ENCODE measurements at regions not wholly inside any gene's neighbourhood (a gene's known extent, or its start where the extent isn't known, plus 50 kb on each side); places are given as distances from the start of the nearest gene placed in this dataset.

DNA sequence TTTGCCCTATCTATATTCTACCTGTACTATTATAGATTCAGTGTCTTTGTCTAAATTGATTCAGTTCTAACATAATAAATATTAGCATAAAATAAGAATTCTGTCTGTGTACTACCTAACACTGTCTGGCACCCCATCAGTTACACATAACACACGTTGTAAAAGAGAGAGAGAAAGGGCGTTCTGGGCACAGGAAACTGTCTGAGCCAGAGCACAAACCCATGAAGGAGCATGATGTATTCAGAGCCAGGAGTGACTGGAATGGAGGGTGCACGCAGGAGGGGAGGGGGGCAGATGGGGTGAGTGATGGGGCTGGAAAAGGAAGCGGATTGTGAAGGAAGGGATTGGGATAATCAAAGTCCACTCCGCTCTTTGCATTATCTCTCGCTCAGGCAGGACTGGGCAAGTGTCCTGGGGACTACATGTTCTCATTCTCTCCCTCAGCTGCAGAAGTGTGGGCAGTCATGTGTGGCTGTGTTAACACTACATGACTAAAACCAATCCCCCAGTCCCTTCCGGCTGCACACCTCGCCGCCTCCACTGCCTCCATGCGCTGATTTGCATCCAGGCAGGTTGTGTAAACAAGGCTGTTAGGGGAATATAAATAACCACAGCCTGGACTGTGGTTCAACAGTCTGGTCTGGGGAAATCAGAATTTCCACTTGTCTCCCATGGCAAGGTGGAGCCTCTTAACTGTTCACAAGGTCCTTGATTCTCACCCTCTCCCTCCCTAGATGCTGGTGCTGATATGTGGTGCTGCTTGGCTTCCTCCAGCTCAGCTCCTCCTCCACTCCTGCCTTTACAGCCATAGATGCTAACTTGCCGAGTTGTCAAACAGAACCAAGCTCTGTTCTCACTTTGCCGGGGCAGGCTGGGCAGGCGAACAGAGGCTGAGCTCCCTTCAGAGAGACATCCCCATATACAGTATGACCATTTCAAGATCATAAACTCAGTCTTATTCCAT is 367.5 kb upstream of the BRINP1 start:
- DNase-seq: peak; percentile 2 to 66 (median 53)

DNA sequence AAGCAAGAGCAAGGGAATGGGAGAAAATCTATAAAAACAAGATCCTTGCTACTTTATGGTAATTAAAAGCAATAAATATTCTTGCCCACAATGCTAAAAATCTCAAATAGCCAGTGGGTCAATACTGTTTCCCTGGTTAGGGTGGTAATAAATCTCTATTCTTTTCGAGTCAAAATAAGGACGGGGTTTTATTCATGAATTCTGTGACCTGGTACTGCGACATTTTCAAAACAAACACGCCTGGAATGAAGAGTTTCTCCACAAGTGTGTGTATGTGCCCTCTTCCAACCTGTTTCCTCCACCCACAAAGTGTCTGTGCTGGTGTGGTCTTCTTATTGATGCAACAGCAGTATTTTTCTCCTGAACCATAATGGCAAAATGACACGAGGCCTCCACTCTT is 358.8 kb upstream of the BRINP1 start:
- DNase-seq: no peak

DNA sequence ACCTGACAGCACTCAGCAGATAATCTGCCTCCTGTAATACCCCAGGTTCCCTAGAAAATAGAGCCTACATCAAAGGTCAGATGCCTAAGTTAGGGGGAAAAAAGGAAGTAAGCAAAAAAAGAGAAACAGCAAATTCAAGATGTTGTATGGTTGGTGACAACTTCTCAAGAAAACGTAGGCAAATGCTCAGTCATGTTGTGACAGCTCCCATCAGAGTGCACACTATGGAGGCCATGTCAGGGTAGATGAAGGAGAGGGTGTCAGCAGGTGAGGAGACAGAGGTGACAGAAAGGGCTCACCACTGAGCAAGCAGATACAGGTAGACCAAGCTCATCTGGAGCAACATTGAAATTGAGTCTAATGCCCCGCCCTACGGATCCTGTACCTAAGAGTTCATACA is 356.8 kb upstream of the BRINP1 start:
- DNase-seq: no peak

DNA sequence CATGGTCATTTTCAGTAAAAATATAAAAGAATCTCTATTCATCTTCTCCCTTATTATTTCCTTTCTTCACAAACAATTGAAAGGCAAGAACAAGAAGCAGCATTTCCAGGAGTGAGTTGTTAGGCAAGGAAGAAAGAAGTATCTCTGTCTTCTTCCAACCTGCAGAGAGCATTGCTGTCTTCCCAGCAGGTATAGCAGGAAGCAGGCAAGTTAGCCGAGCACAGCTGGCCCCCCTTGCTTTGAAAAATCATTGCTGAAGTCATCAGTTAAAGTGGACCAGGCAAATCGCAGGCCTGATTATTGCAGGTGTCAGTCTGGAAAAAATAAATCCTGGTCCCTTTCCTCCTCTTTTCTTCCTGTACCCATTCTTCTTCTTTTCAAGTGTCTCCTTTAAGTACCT is 353.1 kb upstream of the BRINP1 start:
- peak in 1 of 3 experiments; percentile 44 for DNase-seq

DNA sequence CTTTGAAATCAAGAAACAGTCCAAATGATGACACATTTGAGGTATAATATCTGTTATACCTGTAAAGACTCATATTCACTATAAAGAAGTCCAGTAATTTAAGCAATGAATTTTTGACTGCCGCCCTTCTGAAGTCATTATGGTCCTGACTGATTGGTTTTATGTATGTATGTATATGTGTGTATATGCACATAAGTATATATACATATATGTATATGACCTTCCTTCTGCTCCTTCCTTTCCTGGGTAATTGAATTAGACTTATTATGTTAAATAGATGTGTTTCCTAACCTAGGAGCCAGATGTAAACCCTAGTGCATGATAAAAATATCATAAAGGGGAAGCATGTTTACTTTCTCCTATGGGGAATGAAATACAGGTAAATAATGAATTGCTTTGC is 343.1 kb upstream of the BRINP1 start:
- DNase-seq: no peak

DNA sequence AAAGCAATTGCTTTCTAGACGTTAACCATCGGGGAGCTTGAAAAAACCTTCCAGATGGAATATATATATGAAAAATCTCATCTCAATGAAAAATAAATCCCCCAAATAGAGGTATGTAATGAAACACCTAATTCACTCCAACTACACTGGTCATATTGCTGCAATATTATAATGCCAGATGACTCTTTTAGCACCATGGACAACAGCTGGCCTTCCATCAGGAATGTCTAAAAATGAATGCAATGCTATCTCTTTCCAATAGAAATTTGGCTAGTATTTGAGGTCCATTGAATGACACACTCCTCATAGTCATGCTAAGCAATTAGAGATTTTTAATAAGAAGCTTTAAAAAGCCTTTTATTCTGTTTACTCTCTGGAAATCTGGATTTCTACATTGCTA is 340.2 kb upstream of the BRINP1 start:
- DNase-seq: no peak

DNA sequence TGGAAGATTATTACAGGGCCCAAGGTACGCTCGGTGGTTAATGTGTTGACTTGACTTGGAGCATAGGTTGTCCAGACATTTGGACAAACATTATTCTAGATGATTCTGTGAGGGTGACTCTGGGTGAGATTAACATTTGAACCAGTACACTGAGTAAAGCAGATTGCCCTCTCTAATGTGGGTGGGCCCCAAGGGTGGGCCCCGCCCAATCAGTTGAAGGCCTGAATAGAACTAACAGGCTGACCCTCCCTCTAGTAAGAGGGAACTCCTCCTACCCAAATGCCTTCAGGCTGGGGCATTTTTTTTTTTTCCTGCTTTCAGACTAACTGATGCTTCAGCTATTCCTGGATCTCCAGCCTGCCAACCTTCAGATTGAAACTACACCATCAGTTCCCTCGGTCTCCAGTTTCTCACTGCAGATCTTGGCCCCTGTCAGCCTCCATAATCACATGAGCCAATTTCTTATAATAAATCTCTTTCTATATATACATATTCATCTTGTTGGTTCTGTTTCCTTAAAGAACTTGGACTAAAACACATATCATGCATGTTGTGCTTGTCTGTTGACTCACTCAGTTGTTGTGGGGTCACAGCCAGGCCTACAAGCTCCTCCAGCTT is 338.1 kb upstream of the BRINP1 start:
- DNase-seq: no peak

DNA sequence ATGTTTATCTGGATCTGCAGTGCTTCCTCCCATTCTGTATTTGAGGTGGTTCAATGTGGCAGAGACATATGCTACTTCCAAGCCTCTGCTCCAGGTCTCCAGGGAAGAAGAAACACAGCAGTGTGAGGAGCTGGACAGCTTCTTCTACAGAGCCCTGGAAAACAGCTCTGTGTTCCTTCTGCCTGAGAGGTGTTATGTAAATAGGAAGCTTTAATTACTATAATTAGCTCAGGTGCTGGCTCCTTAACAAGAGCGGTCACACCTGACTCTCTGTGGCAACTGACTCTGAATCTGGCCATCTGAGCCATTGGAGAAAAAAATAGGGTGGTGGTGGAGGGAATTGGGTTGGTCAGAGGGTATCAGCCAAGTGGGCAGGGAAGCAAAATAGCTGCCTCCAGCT is 332.4 kb upstream of the BRINP1 start:
- DNase-seq: peak in 2 of 3 experiments; percentile 70 to 90

DNA sequence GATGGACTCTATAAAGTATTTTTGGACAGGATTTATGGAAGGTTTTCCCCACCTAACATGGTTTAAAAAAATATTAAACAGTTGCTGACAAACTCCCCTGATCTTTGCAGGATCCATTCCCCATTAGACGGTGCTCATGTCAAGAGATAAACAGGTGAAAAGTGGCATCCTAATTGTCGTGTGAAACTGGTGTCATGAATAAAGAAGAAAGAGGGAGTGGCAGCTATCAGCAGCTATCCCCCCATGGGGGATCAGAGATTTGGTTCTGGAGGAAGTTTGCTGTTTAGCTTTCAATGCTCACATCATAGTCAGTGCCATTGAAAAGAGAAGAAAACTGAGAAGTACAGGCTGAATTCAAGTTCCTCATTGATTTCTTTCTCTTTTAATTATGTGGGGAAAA is 329.3 kb upstream of the BRINP1 start:
- DNase-seq: peak in 2 of 3 experiments; percentile 40 to 79

DNA sequence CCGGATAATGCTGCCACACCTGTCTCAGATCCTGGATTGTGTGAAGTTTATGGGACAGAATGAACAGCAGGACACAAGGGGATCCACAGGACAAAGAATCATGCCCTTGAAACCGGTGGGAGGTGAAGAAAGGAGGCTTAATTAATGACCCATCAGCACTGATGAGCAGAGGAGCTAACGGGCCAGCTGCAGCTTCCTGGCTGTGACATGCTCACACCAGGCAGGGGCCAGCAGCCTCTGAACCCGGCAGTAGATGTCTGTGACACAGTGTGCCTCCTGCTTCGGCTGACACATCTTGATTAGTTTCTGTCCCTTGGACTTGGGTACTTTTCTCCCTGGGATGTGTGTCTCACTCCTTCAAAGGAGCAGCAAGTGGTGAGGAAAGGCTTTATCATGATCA is 328.8 kb upstream of the BRINP1 start:
- peak in 2 of 3 experiments; percentile 56 to 85 for DNase-seq

DNA sequence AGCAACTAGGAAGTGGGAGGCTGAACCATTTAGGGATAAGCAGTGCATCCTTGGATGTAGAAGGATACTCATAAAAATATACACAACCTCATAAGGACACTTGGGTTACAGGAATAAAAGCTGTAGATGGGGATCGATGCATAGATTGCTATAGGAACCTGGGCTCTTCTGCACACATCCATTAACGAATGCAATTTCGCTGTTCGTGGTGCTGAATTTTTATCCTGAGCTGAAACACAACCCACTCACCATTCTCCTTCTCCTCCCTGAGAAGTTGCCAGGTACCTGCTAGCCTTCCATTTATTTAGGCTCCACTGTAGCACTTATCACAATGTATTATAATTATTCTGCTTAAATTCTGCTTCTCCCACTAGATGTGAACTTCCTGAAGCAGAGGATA is 320.6 kb upstream of the BRINP1 start:
- DNase-seq: no peak

DNA sequence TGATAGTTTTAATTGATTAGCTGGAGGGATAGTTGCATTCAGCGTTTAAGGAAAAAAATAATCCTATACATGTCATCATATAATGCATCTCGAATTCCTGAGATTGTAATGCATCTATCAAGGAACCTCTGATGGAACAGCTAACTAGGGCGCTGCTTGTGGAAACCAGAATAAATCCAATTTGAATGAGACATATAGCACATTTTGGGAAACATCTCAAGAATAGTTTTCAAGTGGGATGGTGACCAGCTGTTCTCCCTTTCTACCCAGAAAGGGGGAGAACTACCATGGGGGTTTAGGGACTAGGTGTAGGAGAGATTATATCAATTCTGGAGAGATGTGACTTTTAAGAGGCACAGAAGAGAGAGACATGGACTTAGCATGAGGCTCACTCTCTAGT is 319.3 kb upstream of the BRINP1 start:
- DNase-seq: no peak

DNA sequence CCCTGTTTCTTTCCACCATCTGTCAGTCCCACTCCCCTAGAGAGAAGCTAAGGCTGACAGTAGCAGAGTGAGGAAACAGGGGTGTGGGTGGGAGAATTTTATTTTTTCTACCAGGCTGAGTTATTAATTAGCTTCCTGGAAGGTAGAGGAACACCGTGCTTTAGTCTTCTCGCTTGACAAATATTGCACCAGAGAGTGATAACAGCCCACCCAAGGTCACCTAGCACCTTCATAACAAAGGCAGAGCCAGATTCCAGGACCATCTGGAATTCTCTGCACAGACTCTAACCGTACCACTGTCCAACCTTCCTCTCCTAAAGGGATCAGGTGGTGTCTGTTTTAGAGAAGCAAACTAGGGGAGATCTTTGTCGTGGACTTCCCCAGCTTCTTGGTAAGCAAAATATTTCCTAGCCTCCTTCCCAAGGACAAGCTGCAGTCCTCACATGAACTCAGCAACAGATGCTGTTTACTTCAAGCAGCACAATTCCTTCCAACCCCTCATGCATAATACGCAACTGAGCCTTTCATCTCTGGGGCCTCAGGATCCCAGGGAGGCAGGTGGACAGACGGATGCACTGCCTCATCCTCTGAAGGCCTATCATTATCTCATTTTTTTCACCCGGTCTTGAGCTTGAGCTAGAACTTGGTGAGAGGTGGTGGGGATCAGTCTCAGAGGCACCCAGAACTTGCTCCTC is 308.7 kb upstream of the BRINP1 start:
- DNase-seq: no peak

DNA sequence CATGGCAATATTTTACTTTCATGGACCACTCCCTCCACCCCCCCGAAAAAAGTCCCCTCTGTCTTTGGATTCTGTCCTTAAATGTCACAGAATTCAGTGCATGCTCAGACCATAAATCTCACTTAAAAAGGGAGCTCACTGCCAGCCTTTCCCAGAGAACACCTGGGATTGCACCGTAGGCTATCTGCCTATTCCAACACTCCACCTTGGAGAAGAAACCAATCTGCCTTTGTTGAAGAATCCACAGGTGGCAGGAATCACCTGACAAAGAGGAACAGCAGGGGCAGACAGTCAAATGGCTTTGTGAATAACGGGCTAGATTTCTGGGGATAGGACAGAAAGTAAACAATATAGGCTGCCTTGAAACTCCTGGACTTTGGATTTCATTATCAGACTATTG is 306.7 kb upstream of the BRINP1 start:
- DNase-seq: peak in 2 of 3 experiments; percentile 82 to 96

DNA sequence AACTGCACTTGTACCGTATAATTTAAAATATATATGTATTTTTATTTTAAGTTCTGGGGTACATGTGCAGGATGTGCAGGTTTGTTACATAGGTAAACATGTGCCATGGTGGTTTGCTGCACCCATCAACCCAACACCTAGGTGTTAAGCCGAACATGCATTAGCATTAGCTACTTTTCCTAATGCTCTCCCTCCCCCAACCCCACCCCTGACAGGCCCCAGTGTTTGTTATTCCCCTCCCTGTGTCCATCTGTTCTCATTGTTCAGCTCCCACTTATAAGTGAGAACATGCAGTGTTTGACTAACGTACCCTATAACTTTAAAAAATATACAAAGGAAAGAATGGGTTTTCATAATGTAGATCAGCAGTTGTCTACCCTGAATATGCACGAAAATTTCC is 303.5 kb upstream of the BRINP1 start:
- DNase-seq: peak in 2 of 3 experiments; percentile 36 to 44

DNA sequence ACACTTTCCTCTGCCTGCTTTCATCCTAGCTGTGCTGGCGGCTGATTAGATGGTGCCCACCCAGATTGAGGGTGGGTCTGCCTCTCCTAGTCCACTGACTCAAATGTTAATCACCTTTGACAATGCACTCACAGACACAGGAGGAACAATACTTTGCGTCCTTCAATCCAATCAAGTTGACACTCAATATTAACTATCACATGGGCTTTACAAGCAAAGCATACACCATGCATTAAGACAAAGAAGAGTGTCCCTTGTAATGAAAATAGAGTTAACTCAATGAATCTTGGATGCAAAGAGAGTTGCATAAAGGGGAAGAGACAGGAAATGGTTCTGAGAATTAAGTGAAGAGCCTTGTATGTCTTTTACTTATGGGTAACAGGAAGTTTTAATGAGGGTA is 298.7 kb upstream of the BRINP1 start:
- no peak for DNase-seq

DNA sequence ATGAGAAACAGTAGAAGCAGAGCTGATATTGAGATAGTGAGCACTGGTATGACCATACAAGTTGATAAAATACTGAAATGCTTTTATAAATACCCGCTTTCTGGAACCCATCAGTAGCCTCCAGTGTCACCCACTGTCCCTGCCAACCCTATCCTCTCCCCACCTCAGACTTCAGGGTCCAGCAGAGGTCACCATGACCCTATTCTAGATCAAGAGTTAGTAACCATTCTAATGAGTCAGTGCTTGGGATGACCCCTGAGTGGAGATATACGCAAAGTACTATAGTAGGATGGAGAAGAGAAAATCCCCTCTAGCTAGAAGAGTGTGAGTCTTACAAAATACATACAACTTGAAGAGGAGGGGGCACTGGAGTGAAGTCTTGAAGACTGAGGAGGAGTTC is 297.9 kb upstream of the BRINP1 start:
- peak in 1 of 3 experiments; percentile 9 for DNase-seq

DNA sequence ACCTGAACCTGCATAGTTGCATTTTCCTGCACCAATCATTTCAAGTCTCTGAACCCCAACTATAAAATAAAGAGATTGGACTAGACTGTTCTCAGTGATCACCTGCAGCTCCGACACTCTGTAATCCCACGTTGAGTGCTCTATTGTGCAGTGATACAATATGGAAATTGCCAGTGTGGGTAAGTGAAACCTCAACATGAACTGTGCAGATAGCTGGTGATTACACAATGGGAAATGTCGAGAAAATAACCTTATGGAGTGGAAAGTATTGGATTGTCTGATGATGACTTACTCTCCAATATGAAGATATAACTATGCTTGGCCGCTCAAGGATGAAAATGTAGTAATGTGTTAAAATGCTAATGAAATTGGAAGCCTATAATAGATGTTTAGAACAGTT is 293.1 kb upstream of the BRINP1 start:
- no peak for DNase-seq

DNA sequence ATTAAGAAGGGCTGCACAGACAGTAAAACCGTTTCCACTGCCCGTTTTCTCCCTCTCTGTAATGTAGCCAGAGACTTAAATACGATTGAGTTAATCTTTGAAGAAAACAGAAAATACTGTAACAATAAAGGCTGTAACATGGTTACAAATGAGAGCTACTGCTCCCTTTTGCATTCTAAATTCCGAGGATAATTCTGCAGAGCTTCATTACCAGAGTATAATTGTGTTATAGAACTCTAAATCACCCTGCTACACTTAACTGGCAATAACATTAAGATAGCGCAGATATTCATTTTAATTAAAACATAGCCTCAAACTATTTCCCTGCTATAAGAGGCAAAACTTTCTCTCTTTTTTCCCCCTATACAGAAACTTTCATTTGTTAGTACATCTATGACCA is 283.7 kb upstream of the BRINP1 start:
- no peak for DNase-seq

DNA sequence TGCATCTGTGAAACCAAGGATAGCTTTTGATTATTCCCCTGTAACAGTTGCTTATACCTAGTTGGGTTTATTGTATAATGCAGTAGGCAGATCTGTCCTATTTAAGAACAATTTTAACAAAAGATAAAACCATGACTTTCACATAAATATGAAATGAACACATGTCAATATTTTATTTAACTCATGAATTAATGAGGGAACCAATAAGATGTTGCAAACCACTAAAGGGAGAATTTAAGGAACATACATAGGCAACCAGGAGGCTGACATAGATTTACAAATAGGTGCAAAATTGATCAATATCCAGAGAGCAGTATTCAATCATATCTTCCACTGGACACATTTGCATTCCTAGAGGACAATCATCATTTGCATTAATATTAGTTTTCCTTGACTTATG is 280.0 kb upstream of the BRINP1 start:
- no peak for DNase-seq

DNA sequence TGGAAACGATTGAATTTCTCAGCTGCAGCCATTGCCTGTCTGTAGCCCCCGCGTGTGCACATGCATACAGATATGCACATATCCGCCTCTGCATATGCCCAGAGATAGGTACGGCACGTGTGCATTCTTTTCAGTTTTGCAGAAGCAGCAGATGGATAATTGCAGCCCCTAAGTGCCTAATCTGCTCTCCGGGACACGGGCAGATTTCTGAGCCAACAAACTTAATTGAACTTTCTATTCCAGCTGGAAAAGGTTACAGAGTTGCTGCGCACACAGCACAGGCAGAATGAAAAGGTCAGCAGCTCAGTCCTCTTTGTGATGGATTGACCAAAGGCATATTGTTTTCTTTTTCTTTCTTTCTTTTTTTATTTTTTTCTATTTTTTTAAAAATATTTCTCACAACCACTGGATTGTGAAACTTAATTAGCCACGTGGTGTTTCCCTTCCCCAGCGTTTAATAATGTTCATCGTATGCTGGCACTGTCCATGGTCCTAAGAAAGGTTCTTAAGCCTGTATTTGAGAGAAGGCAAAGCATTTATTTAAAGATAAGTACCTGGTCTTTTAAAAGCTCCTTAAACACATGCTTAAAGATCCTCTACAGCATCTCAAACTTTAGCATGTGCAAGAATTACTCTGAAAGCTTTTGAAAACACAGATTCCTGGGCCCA is 270.2 kb upstream of the BRINP1 start:
- peak in 1 of 3 experiments; percentile 53 for DNase-seq

DNA sequence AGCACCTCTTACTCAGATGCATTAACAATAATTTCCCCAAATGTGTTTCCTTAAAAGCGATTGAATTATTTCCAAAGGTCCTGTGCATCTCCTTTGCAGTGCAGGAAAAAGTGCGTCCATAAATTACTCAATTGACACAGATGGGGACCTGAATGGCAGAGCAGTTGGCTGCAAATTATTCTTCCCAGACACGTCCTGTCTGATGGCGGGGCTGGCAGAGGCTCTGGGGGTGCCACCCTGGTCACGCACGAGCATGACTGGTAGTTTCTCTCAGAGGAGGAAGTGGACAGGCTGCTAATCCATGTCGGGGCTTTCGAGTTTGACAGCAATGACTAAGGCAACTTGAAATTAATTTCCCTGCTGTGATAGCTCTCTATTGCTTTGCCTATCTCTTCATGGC is 264.8 kb upstream of the BRINP1 start:
- peak in 2 of 3 experiments; percentile 29 to 59 for DNase-seq

DNA sequence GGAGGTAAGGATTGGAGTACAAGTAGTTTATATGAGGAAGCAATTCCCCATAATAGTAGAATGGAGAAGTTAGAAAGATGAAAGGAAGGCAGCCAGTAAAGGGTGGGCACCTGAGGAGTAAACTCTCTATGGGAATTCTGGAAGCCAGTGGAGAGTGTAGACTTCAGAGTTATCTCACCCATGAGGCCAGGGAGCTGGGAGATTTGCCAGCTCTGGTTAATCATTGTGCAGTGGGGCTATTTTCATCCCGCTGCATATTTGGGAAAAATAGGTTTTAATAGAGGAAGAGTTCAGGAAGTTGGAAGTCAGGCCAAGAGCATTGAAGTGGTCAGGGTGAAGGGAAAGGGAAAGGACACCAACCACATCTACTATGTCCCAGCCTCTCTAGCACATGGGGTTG is 242.3 kb upstream of the BRINP1 start:
- no peak for DNase-seq
